GM23338 (cell line): ENCODE measurements at regions not wholly inside any gene's neighbourhood (a gene's known extent, or its start where the extent isn't known, plus 50 kb on each side); places are given as distances from the start of the nearest gene placed in this dataset.
"Not testable (repeated sequence)": the region's sequence is repeated elsewhere in the genome, so short reads cannot be mapped to it uniquely, and the experiment has no call there.

Experiments
- ATAC-seq: fragments of 200-7000 bp; cut with Tn5 transposase; 3 replicates; pipeline ENCODE4 v1.9.1; 2020
- DNase-seq: peaks from one replicate; pipeline ENCODE4 v3.0.0-alpha.2; 2015; ENCODE audit warnings: low spot score
- H2AFZ ChIP-seq: fragments of 200-600 bp; sonication (generic); 2 replicates; pipeline ENCODE4 v1.8.0; 2016; ENCODE audit warnings: antibody characterized with exemption, mild to moderate bottlenecking, moderate library complexity
- H3F3A ChIP-seq: fragments of 200-600 bp; sonication (generic); replicated peaks from 2 replicates; pipeline ENCODE4 v1.8.0; 2017; ENCODE audit warnings: antibody characterized with exemption, mixed run types, low read depth
- H3K27ac ChIP-seq: fragments of 200-600 bp; sonication (generic); 2 replicates; pipeline ENCODE4 v1.6.1; 2016; ENCODE audit warnings: low read depth
- H3K27me3 ChIP-seq: fragments of 200-600 bp; sonication (generic); 2 replicates; pipeline ENCODE4 v1.8.0; 2016; ENCODE audit warnings: mild to moderate bottlenecking, mixed run types, moderate library complexity; ENCODE audit not compliant: insufficient read depth
- H3K36me3 ChIP-seq: fragments of 200-600 bp; sonication (generic); 2 replicates; pipeline ENCODE4 v1.8.0; 2016; ENCODE audit warnings: mild to moderate bottlenecking; ENCODE audit not compliant: insufficient read depth
- H3K4me1 ChIP-seq: fragments of 200-600 bp; sonication (generic); 2 replicates; pipeline ENCODE4 v1.8.0; 2016; ENCODE audit warnings: mild to moderate bottlenecking, moderate library complexity; ENCODE audit not compliant: insufficient read depth
- H3K4me2 ChIP-seq: fragments of 200-600 bp; sonication (generic); 2 replicates; pipeline ENCODE4 v1.7.1; 2017; ENCODE audit warnings: mixed run types
- H3K4me3 ChIP-seq: fragments of 200-600 bp; sonication (generic); 2 replicates; pipeline ENCODE4 v1.6.1; 2016; ENCODE audit warnings: mixed run types
- H3K79me2 ChIP-seq: fragments of 200-600 bp; sonication (generic); replicated peaks from 2 replicates; pipeline ENCODE4 v1.8.0; 2017; ENCODE audit warnings: mild to moderate bottlenecking; ENCODE audit not compliant: insufficient read depth
- H3K9me2 ChIP-seq: fragments of 200-600 bp; sonication (generic); 2 replicates; pipeline ENCODE4 v1.8.0; 2017; ENCODE audit not compliant: insufficient read depth
- H4K20me1 ChIP-seq: fragments of 200-600 bp; sonication (generic); replicated peaks from 2 replicates; pipeline ENCODE4 v1.8.0; 2017; ENCODE audit warnings: mild to moderate bottlenecking; ENCODE audit not compliant: insufficient read depth
- H3K27ac Mint-ChIP-seq: 2 replicates; pipeline ENCODE4 v1.8.0; 2020; ENCODE audit warnings: inconsistent platforms, mild to moderate bottlenecking, moderate library complexity, mixed read lengths
- H3K27me3 Mint-ChIP-seq: 3 replicates; pipeline ENCODE4 v1.8.0; 2022; ENCODE audit warnings: low read depth, mild to moderate bottlenecking, moderate library complexity, mixed read lengths, inconsistent platforms; ENCODE audit not compliant: insufficient read depth, poor library complexity
- H3K36me3 Mint-ChIP-seq: 3 replicates; pipeline ENCODE4 v1.8.0; 2021; ENCODE audit warnings: low read depth, mild to moderate bottlenecking, inconsistent platforms, moderate library complexity, mixed read lengths
- H3K4me1 Mint-ChIP-seq: 3 replicates; pipeline ENCODE4 v1.8.0; 2020; ENCODE audit warnings: mild to moderate bottlenecking, inconsistent platforms, mixed read lengths
- H3K4me3 Mint-ChIP-seq: 3 replicates; pipeline ENCODE4 v1.8.0; 2021; ENCODE audit warnings: moderate library complexity, mild to moderate bottlenecking, inconsistent platforms, mixed read lengths
- H3K9me3 Mint-ChIP-seq: 3 replicates; pipeline ENCODE4 v1.8.0; 2020; ENCODE audit warnings: moderate library complexity, mild to moderate bottlenecking, inconsistent platforms, mixed read lengths
- CTCF ChIP-seq, 2 experiments: fragments of 200-600 bp in 1 of 2; sonication (generic) in 1 of 2; conservative IDR thresholded peaks; 2 replicates each; pipeline versions ENCODE4 v1.5.1 to v1.6.1; 2016 to 2017; ENCODE audit warnings: antibody characterized with exemption in 2 of 2, low read depth in 2 of 2, mild to moderate bottlenecking in 2 of 2, moderate library complexity in 1 of 2
- EZH2 ChIP-seq: fragments of 200-600 bp; sonication (generic); IDR thresholded peaks from one replicate; pipeline ENCODE4 v1.8.0; 2017; ENCODE audit warnings: antibody characterized with exemption, mild to moderate bottlenecking, low read depth; ENCODE audit not compliant: unreplicated experiment
- JUNB ChIP-seq: IDR thresholded peaks from one replicate; pipeline ENCODE4 v1.6.1; 2016; ENCODE audit warnings: antibody characterized with exemption; ENCODE audit not compliant: unreplicated experiment
- NANOG ChIP-seq: IDR thresholded peaks from 2 replicates; pipeline ENCODE4 v1.6.1; 2016; ENCODE audit warnings: antibody characterized with exemption, borderline replicate concordance
- ZNF114 ChIP-seq: fragments of 250-450 bp; sonication (Bioruptor Pico); IDR thresholded peaks from 2 replicates; pipeline ENCODE4 v1.5.0; 2020; ENCODE audit warnings: mild to moderate bottlenecking, moderate library complexity
- ZNF331 ChIP-seq: fragments of 250-450 bp; sonication (Bioruptor Pico); IDR thresholded peaks from 2 replicates; pipeline ENCODE4 v1.5.0; 2020; ENCODE audit warnings: low read depth, mild to moderate bottlenecking, moderate library complexity
- TF ChIP-seq, protein P1 (sequence below): IDR thresholded peaks from one replicate; pipeline ENCODE4 v1.6.1; 2018; ENCODE audit warnings: antibody characterized with exemption; ENCODE audit not compliant: unreplicated experiment

GRCh38 chr4:85187106-85187505 lies 220.6 kb upstream of the WDFY3 start (continued):
- TF ChIP-seq, protein P1, sequence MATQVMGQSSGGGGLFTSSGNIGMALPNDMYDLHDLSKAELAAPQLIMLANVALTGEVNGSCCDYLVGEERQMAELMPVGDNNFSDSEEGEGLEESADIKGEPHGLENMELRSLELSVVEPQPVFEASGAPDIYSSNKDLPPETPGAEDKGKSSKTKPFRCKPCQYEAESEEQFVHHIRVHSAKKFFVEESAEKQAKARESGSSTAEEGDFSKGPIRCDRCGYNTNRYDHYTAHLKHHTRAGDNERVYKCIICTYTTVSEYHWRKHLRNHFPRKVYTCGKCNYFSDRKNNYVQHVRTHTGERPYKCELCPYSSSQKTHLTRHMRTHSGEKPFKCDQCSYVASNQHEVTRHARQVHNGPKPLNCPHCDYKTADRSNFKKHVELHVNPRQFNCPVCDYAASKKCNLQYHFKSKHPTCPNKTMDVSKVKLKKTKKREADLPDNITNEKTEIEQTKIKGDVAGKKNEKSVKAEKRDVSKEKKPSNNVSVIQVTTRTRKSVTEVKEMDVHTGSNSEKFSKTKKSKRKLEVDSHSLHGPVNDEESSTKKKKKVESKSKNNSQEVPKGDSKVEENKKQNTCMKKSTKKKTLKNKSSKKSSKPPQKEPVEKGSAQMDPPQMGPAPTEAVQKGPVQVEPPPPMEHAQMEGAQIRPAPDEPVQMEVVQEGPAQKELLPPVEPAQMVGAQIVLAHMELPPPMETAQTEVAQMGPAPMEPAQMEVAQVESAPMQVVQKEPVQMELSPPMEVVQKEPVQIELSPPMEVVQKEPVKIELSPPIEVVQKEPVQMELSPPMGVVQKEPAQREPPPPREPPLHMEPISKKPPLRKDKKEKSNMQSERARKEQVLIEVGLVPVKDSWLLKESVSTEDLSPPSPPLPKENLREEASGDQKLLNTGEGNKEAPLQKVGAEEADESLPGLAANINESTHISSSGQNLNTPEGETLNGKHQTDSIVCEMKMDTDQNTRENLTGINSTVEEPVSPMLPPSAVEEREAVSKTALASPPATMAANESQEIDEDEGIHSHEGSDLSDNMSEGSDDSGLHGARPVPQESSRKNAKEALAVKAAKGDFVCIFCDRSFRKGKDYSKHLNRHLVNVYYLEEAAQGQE: no peak
- TF ChIP-seq ZNF331 (CRISPR knock-in tag): no peak

DNA sequence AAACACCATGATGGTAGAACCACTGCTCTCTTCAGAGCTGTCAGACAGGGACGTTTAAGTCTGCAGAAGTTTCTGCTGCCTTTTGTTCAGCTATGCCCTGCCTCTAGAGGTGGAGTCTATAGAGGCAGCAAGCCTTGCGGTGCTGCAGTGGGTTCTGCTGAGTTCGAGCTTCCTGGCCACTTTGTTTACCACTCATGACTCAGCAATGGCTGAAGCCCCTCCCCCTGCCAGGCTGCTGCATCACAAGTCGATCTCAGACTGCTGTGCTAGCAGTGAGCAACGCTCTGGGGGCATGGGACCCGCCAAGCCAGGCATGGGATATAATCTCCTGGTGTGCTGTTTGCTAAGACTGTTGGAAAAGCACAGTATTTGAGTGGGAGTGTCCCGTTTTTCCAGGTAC lies 229.5 kb upstream of the WDFY3 start:
- not testable (repeated sequence) for H3K79me2 ChIP-seq, H3K9me2 ChIP-seq, H4K20me1 ChIP-seq, ATAC-seq, H3K36me3 ChIP-seq, H3K27me3 Mint-ChIP-seq, H3K27ac ChIP-seq, H3K27me3 ChIP-seq, H3K4me1 Mint-ChIP-seq, DNase-seq, H3K4me3 Mint-ChIP-seq, H3F3A ChIP-seq, H3K4me3 ChIP-seq, H2AFZ ChIP-seq, H3K27ac Mint-ChIP-seq, H3K4me2 ChIP-seq, H3K4me1 ChIP-seq
- Mint-ChIP-seq H3K36me3 (peaks cover 18% of the 10 kb centered on the region), H3K9me3 (peaks cover 66% of the 10 kb centered on the region)

GRCh38 chr4:85200106-85200505 lies 233.6 kb upstream of the WDFY3 start:
- H4K20me1 ChIP-seq: no peaks in the 10 kb centered on the region
- H3K4me2 ChIP-seq: no peak overlapping the region
- Mint-ChIP-seq H3K9me3 (peaks cover 44% of the 10 kb centered on the region), H3K4me1 (no peaks in the 10 kb centered on the region), H3K27me3 (no peaks in the 10 kb centered on the region), H3K36me3 (peaks cover 15% of the 10 kb centered on the region), H3K4me3 (no peak overlapping the region), H3K27ac (no peak overlapping the region)
- H3K4me3 ChIP-seq: no peak overlapping the region
- no peaks in the 10 kb centered on the region for H3K79me2 ChIP-seq
- no peak overlapping the region for H3K27ac ChIP-seq
- no peaks in the 10 kb centered on the region for H3F3A ChIP-seq
- no peak overlapping the region for H2AFZ ChIP-seq
- H3K4me1 ChIP-seq: no peaks in the 10 kb centered on the region
- DNase-seq (no peak), ATAC-seq (no peak)
- H3K36me3 ChIP-seq: no peaks in the 10 kb centered on the region
- H3K9me2 ChIP-seq: no peaks in the 10 kb centered on the region; the same call in 1 of the 2 replicates
- no peaks in the 10 kb centered on the region for H3K27me3 ChIP-seq
- no peak for TF ChIP-seq EZH2
- TF ChIP-seq NANOG: no peak
- TF ChIP-seq CTCF (conservative IDR thresholded peaks at IDR 0.05; ENCODE audit: low read depth in 2 of 2): no peak
- no peak for TF ChIP-seq ZNF331 (CRISPR knock-in tag)
- TF ChIP-seq ZNF114 (CRISPR knock-in tag): no peak
- no peak for TF ChIP-seq JUNB
